Aorta (tissue), 5 donors: ENCODE measurements at regions not wholly inside any gene's neighbourhood (a gene's known extent, or its start where the extent isn't known, plus 50 kb on each side); places are given as distances from the start of the nearest gene placed in this dataset.

Experiments
- ATAC-seq: fragments of 200-7000 bp; cut with Tn5 transposase; one replicate; pipeline ENCODE4 v1.9.1; 2022; ENCODE audit warnings: moderate library complexity; ENCODE audit not compliant: low FRiP score
- DNase-seq, 2 donors: peaks; one replicate each; pipeline ENCODE4 v3.0.0-alpha.2; 2020
- H3K27ac ChIP-seq, 2 donors: one replicate each; pipeline ENCODE4 v1.5.1; 2013; ENCODE audit warnings: low read length in 2 of 2, mild to moderate bottlenecking in 2 of 2, moderate library complexity in 2 of 2, control low read depth in 1 of 2, inconsistent platforms in 1 of 2, low read depth in 1 of 2
- H3K27me3 ChIP-seq, 2 donors: one replicate each; pipeline ENCODE4 v1.6.1; 2013; ENCODE audit warnings: control low read depth in 1 of 2, low read length in 1 of 2, mild to moderate bottlenecking in 1 of 2, moderate library complexity in 1 of 2; ENCODE audit not compliant: insufficient read depth in 2 of 2, control insufficient read depth in 1 of 2
- H3K36me3 ChIP-seq, 2 donors: one replicate each; pipeline ENCODE4 v1.6.1; 2013; ENCODE audit warnings: control low read depth in 1 of 2, low read length in 1 of 2, mild to moderate bottlenecking in 1 of 2; ENCODE audit not compliant: insufficient read depth in 2 of 2, control insufficient read depth in 1 of 2
- H3K4me1 ChIP-seq, 2 donors: one replicate each; pipeline ENCODE4 v1.6.1; 2013; ENCODE audit warnings: low read length in 2 of 2, control low read depth in 1 of 2, mild to moderate bottlenecking in 1 of 2, moderate library complexity in 1 of 2; ENCODE audit not compliant: insufficient read depth in 2 of 2, control insufficient read depth in 1 of 2
- H3K4me3 ChIP-seq, 2 donors: one replicate each; pipeline ENCODE4 v1.5.1; 2013; ENCODE audit warnings: low read length in 2 of 2, control low read depth in 1 of 2, mild to moderate bottlenecking in 1 of 2
- H3K9me3 ChIP-seq: one replicate; pipeline ENCODE4 v1.6.1; 2013; ENCODE audit warnings: mild to moderate bottlenecking, low read length; ENCODE audit not compliant: control insufficient read depth
- WGBS, 2 donors: extraction: QIAGEN DNeasy Blood & Tissue Kit; methylation state at CpG; one replicate each; pipeline ENCODE4 v1.1.7; 2013; 5-methylcytosine and 5-hydroxymethylcytosine counted together
- intact Hi-C, 2 donors: fragments of 100-400 bp; cut with DNase I; formaldehyde crosslinking; loops; one replicate each; pipeline versions ENCODE4 v1.14.2 to v1.15.0; 2022
- donor health status: healthy with polysubstance abuse.
- donor health status: Bipolar disorder and iron deficiency.
- donor health status: DM: no; HTN: no; CAD: no.
- donor health status: DM: no; HTN: no; CAD: no.
- donor health status: DM: yes; HTN: yes; CAD: no.

- 69 to 73% methylated on average over 5 of the region's 5 CpGs for WGBS, 2 donors
Observed at GRCh38 chr2:125086313-125087184, 1061.5 kb downstream of the CNTNAP5 start.

GRCh38 chr2:125092276-125093009 lies 1067.4 kb downstream of the CNTNAP5 start:
- H3K36me3 ChIP-seq, result no peaks in the 10 kb centered on the region
- no peak for DNase-seq
- no peaks in the 10 kb centered on the region for H3K4me1 ChIP-seq
- ATAC-seq, result no peak
- no peaks in the 10 kb centered on the region for H3K9me3 ChIP-seq
- intact Hi-C loops, result no loop called here
- H3K27ac ChIP-seq, result no peak overlapping the region
- no peak overlapping the region for H3K4me3 ChIP-seq
- 65 to 70% methylated on average over 4 of the region's 4 CpGs for WGBS, 2 donors
- H3K27me3 ChIP-seq, result no peaks in the 10 kb centered on the region

More at GRCh38 chr2:125086313-125087184, 1061.5 kb downstream of the CNTNAP5 start:
- DNase-seq, result no peak
- intact Hi-C loops, result no loop called here
- Histone ChIP-seq H3K27me3 (no peaks in the 10 kb centered on the region), H3K9me3 (no peaks in the 10 kb centered on the region), H3K27ac (no peak overlapping the region), H3K4me3 (no peak overlapping the region), H3K36me3 (no peaks in the 10 kb centered on the region), H3K4me1 (no peaks in the 10 kb centered on the region)
- ATAC-seq, result no peak

- Histone ChIP-seq H3K4me1 (no peaks in the 10 kb centered on the region), H3K27ac (no peak overlapping the region), H3K4me3 (no peak overlapping the region), H3K36me3 (no peaks in the 10 kb centered on the region), H3K27me3 (no peaks in the 10 kb centered on the region), H3K9me3 (no peaks in the 10 kb centered on the region)
- intact Hi-C loops, result no loop called here
- no peak for DNase-seq
- ATAC-seq, result no peak
Observed at GRCh38 chr2:125095826-125096225, 1070.7 kb downstream of the CNTNAP5 start.

GRCh38 chr2:125106710-125107109 lies 1081.6 kb downstream of the CNTNAP5 start:
- intact Hi-C loops, result no loop called here
- no peaks in the 10 kb centered on the region for H3K36me3 ChIP-seq

GRCh38 chr2:125107446-125107845 lies 1082.4 kb downstream of the CNTNAP5 start:
- no peaks in the 10 kb centered on the region for H3K36me3 ChIP-seq
- intact Hi-C loops, result no loop called here
- no peaks in the 10 kb centered on the region for H3K9me3 ChIP-seq
- DNase-seq, result no peak
- WGBS, 2 donors, result 57 to 64% methylated on average over 1 of the region's 1 CpG
- no peaks in the 10 kb centered on the region for H3K27me3 ChIP-seq
- H3K4me3 ChIP-seq, result no peak overlapping the region
- H3K27ac ChIP-seq, result no peak overlapping the region
- no peak for ATAC-seq
- no peaks in the 10 kb centered on the region for H3K4me1 ChIP-seq

More at GRCh38 chr2:125106710-125107109, 1081.6 kb downstream of the CNTNAP5 start:
- no peak for ATAC-seq
- no peaks in the 10 kb centered on the region for H3K9me3 ChIP-seq
- no peaks in the 10 kb centered on the region for H3K4me1 ChIP-seq
- H3K27ac ChIP-seq, result no peak overlapping the region
- no peaks in the 10 kb centered on the region for H3K27me3 ChIP-seq
- DNase-seq, result no peak
- no peak overlapping the region for H3K4me3 ChIP-seq

GRCh38 chr2:125108251-125108650 lies 1083.2 kb downstream of the CNTNAP5 start:
- intact Hi-C loops, result no loop called here
- no peak overlapping the region for H3K4me3 ChIP-seq
- no peak overlapping the region for H3K27ac ChIP-seq
- no peaks in the 10 kb centered on the region for H3K4me1 ChIP-seq
- no peaks in the 10 kb centered on the region for H3K9me3 ChIP-seq
- no peak for ATAC-seq
- H3K27me3 ChIP-seq, result no peaks in the 10 kb centered on the region
- H3K36me3 ChIP-seq, result no peaks in the 10 kb centered on the region
- DNase-seq, result no peak

- no peak for ATAC-seq
- Histone ChIP-seq H3K36me3 (no peaks in the 10 kb centered on the region), H3K4me1 (no peaks in the 10 kb centered on the region), H3K4me3 (no peak overlapping the region), H3K9me3 (no peaks in the 10 kb centered on the region), H3K27me3 (no peaks in the 10 kb centered on the region), H3K27ac (no peak overlapping the region)
- no peak for DNase-seq
- 80 to 89% methylated on average over 1 of the region's 1 CpG for WGBS, 2 donors
- intact Hi-C loops, result no loop called here
Observed at GRCh38 chr2:125125902-125126301, 1100.8 kb downstream of the CNTNAP5 start.

GRCh38 chr2:125160947-125161346 lies 1135.9 kb downstream of the CNTNAP5 start:
- 91 to 93% methylated on average over 3 of the region's 3 CpGs for WGBS, 2 donors
- Histone ChIP-seq H3K4me1 (no peaks in the 10 kb centered on the region), H3K36me3 (no peaks in the 10 kb centered on the region), H3K9me3 (no peaks in the 10 kb centered on the region), H3K27me3 (no peaks in the 10 kb centered on the region), H3K4me3 (no peak overlapping the region), H3K27ac (no peak overlapping the region)
- intact Hi-C loops, result no loop called here
- no peak for ATAC-seq
- DNase-seq, result no peak

GRCh38 chr2:125167152-125167551 lies 1142.1 kb downstream of the CNTNAP5 start:
- WGBS, 2 donors, result 60 to 64% methylated on average over 2 of the region's 2 CpGs
- intact Hi-C loops, result no loop called here
- H3K27me3 ChIP-seq, result no peaks in the 10 kb centered on the region
- H3K27ac ChIP-seq, result no peak overlapping the region
- no peaks in the 10 kb centered on the region for H3K4me1 ChIP-seq
- no peaks in the 10 kb centered on the region for H3K36me3 ChIP-seq
- H3K9me3 ChIP-seq, result peaks cover 1% of the 10 kb centered on the region
- no peak for ATAC-seq
- H3K4me3 ChIP-seq, result no peak overlapping the region
- DNase-seq, result no peak
